Transverse colon (tissue), 4 donors: ENCODE measurements at regions not wholly inside any gene's neighbourhood (a gene's known extent, or its start where the extent isn't known, plus 50 kb on each side); places are given as distances from the start of the nearest gene placed in this dataset.

Experiments used
- DNase-seq: peaks from one replicate; pipeline ENCODE4 v3.0.0-alpha.2; 2019
- H3K27ac ChIP-seq, 4 donors: fragments of 200-600 bp; sonication (generic); 2 replicates each; pipeline ENCODE4 v1.5.1; 2016 to 2018; ENCODE audit warnings: inconsistent platforms in 4 of 4
- H3K27me3 ChIP-seq: fragments of 200-600 bp; sonication (generic); 2 replicates; pipeline ENCODE4 v1.5.1; 2017; ENCODE audit warnings: inconsistent platforms
- H3K36me3 ChIP-seq, 4 donors: fragments of 200-600 bp; sonication (generic); 2 replicates each; pipeline ENCODE4 v1.5.1; 2017 to 2019; ENCODE audit warnings: inconsistent platforms in 4 of 4
- H3K4me1 ChIP-seq, 4 donors: fragments of 200-600 bp; sonication (generic); 2 replicates each; pipeline ENCODE4 v1.5.1; 2017 to 2020; ENCODE audit warnings: inconsistent platforms in 4 of 4
- H3K4me3 ChIP-seq, 4 donors: fragments of 200-600 bp; sonication (generic); 1 replicate in 1 of 4; 2 replicates in 3 of 4; pipeline versions ENCODE4 v1.5.1 to v1.6.1; 2017 to 2019; ENCODE audit warnings: inconsistent platforms in 4 of 4
- H3K9me3 ChIP-seq, 2 donors: fragments of 200-600 bp; sonication (generic); 2 replicates each; pipeline ENCODE4 v1.5.1; 2017 to 2019; ENCODE audit warnings: inconsistent platforms in 2 of 2
- CTCF ChIP-seq, 5 experiments: fragments of 200-600 bp in 3 of 5; fragments of 450-650 bp in 2 of 5; sonication (generic) in 3 of 5; IDR thresholded peaks; 1 replicate in 2 of 5; 2 replicates in 3 of 5; pipeline ENCODE4 v1.5.1; 2016 to 2017; ENCODE audit warnings: antibody characterized with exemption in 5 of 5, inconsistent platforms in 3 of 5, mild to moderate bottlenecking in 2 of 5, moderate library complexity in 1 of 5
- EP300 ChIP-seq: sonication (generic); formaldehyde crosslinking; IDR thresholded peaks from one replicate; pipeline ENCODE4 v1.6.1; 2017; ENCODE audit warnings: antibody characterized with exemption, low read depth
- POLR2A ChIP-seq: fragments of 450-650 bp; IDR thresholded peaks from one replicate; pipeline ENCODE4 v1.6.1; 2016; ENCODE audit warnings: antibody characterized with exemption, mild to moderate bottlenecking, moderate library complexity
- POLR2AphosphoS5 ChIP-seq, 3 donors: sonication (generic); formaldehyde crosslinking; IDR thresholded peaks; one replicate each; pipeline ENCODE4 v1.6.1; 2016; ENCODE audit warnings: antibody characterized with exemption in 3 of 3
- WGBS, 2 donors: methylation state at CpG; one replicate each; pipeline ENCODE4 v1.1.5; 2018; ENCODE audit warnings: low coverage in 1 of 2; 5-methylcytosine and 5-hydroxymethylcytosine counted together
- in situ Hi-C, 4 donors: fragments of 200-750 bp; cut with MboI; loops; one replicate each; pipeline versions ENCODE4 v1.15.0 to v1.15.1; 2017; ENCODE audit warnings: low sequenced_read_pairs in 3 of 4, low pct_ligation_motif_present in 1 of 4, low pct_unique_long_range_greater_than_20kb in 1 of 4
- intact Hi-C: fragments of 100-400 bp; cut with DNase I; formaldehyde crosslinking; loops from one replicate; pipeline ENCODE4 v1.15.1; 2023; ENCODE audit warnings: low total_unique reads

GRCh38 chr11:22479208-22479607 is 141.0 kb downstream of the SLC17A6 start:
- H3K9me3 ChIP-seq, result no peaks in the 10 kb centered on the region
- WGBS, 2 donors, result 50 to 60% methylated on average over 1 of the region's 1 CpG

GRCh38 chr11:22478169-22478568 is 140.0 kb downstream of the SLC17A6 start:
- intact Hi-C loops, result no loop called here
- no peak for DNase-seq
- no peak overlapping the region for H3K27ac ChIP-seq
- in situ Hi-C loops, result no loop called here
- TF ChIP-seq POLR2A (no peak), CTCF (IDR thresholded peaks at IDR 0.05) (no peak), POLR2AphosphoS5 (IDR thresholded peaks at IDR 0.05) (no peak), EP300 (no peak)
- H3K4me3 ChIP-seq, result no peak overlapping the region
- 41 to 55% methylated on average over 1 of the region's 1 CpG for WGBS, 2 donors
- no peaks in the 10 kb centered on the region for H3K4me1 ChIP-seq
- H3K36me3 ChIP-seq, result no peaks in the 10 kb centered on the region
- no peaks in the 10 kb centered on the region for H3K27me3 ChIP-seq
- H3K9me3 ChIP-seq, result no peaks in the 10 kb centered on the region

More at GRCh38 chr11:22479208-22479607, 141.0 kb downstream of the SLC17A6 start:
- no peak for DNase-seq
- H3K27me3 ChIP-seq, result no peaks in the 10 kb centered on the region
- H3K36me3 ChIP-seq, result no peaks in the 10 kb centered on the region
- TF ChIP-seq POLR2A, result no peak
- no peak for TF ChIP-seq POLR2AphosphoS5 (IDR thresholded peaks at IDR 0.05)
- TF ChIP-seq EP300, result no peak
- TF ChIP-seq CTCF (IDR thresholded peaks at IDR 0.05), result no peak
- in situ Hi-C loops (no loop called here), intact Hi-C loops (no loop called here)
- no peaks in the 10 kb centered on the region for H3K4me1 ChIP-seq
- H3K27ac ChIP-seq, result no peak overlapping the region
- H3K4me3 ChIP-seq, result no peak overlapping the region

- Histone ChIP-seq H3K9me3 (no peaks in the 10 kb centered on the region), H3K27me3 (no peaks in the 10 kb centered on the region), H3K4me1 (no peaks in the 10 kb centered on the region), H3K4me3 (no peak overlapping the region), H3K27ac (no peak overlapping the region), H3K36me3 (no peaks in the 10 kb centered on the region)
- no peak for DNase-seq
- in situ Hi-C loops (no loop called here), intact Hi-C loops (no loop called here)
- no peak for TF ChIP-seq POLR2AphosphoS5 (IDR thresholded peaks at IDR 0.05)
- TF ChIP-seq POLR2A, result no peak
- TF ChIP-seq EP300, result no peak
- no peak for TF ChIP-seq CTCF (IDR thresholded peaks at IDR 0.05)
These were observed 139.1 kb downstream of the SLC17A6 start for GRCh38 chr11:22477312-22477711.

- Histone ChIP-seq H3K4me1 (no peaks in the 10 kb centered on the region), H3K36me3 (no peaks in the 10 kb centered on the region), H3K27me3 (no peaks in the 10 kb centered on the region), H3K27ac (no peak overlapping the region), H3K9me3 (no peaks in the 10 kb centered on the region), H3K4me3 (no peak overlapping the region)
- TF ChIP-seq POLR2AphosphoS5 (IDR thresholded peaks at IDR 0.05) (no peak), POLR2A (no peak), EP300 (no peak), CTCF (IDR thresholded peaks at IDR 0.05) (no peak)
- in situ Hi-C loops (no loop called here), intact Hi-C loops (no loop called here)
- no peak for DNase-seq
- 64 to 65% methylated on average over 3 of the region's 3 CpGs for WGBS, 2 donors
These were observed 138.4 kb downstream of the SLC17A6 start for GRCh38 chr11:22476589-22476988.
